SK-N-SH treated with all-trans-retinoic acid at 6 μM for 48 hours (cell line): ENCODE measurements at regions not wholly inside any gene's neighbourhood (a gene's known extent, or its start where the extent isn't known, plus 50 kb on each side); places are given as distances from the start of the nearest gene placed in this dataset.

Experiments used
- ARNTL ChIP-seq: fragments of 450-650 bp; formaldehyde crosslinking; IDR thresholded peaks from 2 replicates; pipeline ENCODE4 v1.5.0; 2020; ENCODE audit warnings: low read depth, mild to moderate bottlenecking, moderate library complexity, borderline replicate concordance
- BACH2 ChIP-seq: fragments of 250-450 bp; sonication (Bioruptor Pico); IDR thresholded peaks from 2 replicates; pipeline ENCODE4 v1.9.0; 2021; ENCODE audit warnings: mild to moderate bottlenecking, borderline replicate concordance
- CREB5 ChIP-seq: fragments of 250-450 bp; sonication (Bioruptor Pico); IDR thresholded peaks from 2 replicates; pipeline ENCODE4 v1.5.1; 2020; ENCODE audit warnings: low read depth, mild to moderate bottlenecking, moderate library complexity
- CSRNP3 ChIP-seq: fragments of 250-450 bp; sonication (Bioruptor Pico); IDR thresholded peaks from 2 replicates; pipeline ENCODE4 v1.5.1; 2021; ENCODE audit warnings: mild to moderate bottlenecking, moderate library complexity
- GLIS3 ChIP-seq: fragments of 250-450 bp; sonication (Bioruptor Pico); IDR thresholded peaks from 2 replicates; pipeline ENCODE4 v1.5.0; 2020; ENCODE audit warnings: mild to moderate bottlenecking, moderate library complexity
- OSR1 ChIP-seq: fragments of 250-450 bp; sonication (Bioruptor Pico); IDR thresholded peaks from 2 replicates; pipeline ENCODE4 v1.8.0; 2022; ENCODE audit warnings: moderate library complexity, mild to moderate bottlenecking, inconsistent platforms
- TOX ChIP-seq: fragments of 250-450 bp; sonication (Bioruptor Pico); IDR thresholded peaks from 2 replicates; pipeline ENCODE4 v1.8.0; 2021; ENCODE audit warnings: mild to moderate bottlenecking, moderate library complexity, borderline replicate concordance
- TSHZ2 ChIP-seq: fragments of 250-450 bp; sonication (Bioruptor Pico); IDR thresholded peaks from 2 replicates; pipeline ENCODE4 v1.5.0; 2020; ENCODE audit warnings: mild to moderate bottlenecking, moderate library complexity
- ZFP3 ChIP-seq: fragments of 250-450 bp; sonication (Bioruptor Pico); IDR thresholded peaks from 2 replicates; pipeline ENCODE4 v1.5.0; 2020; ENCODE audit warnings: mild to moderate bottlenecking, moderate library complexity
- ZFP30 ChIP-seq: fragments of 450-650 bp; formaldehyde crosslinking; IDR thresholded peaks from 2 replicates; pipeline ENCODE4 v1.5.0; 2022; ENCODE audit warnings: mild to moderate bottlenecking, moderate library complexity
- ZNF70 ChIP-seq: fragments of 450-650 bp; formaldehyde crosslinking; IDR thresholded peaks from 2 replicates; pipeline ENCODE4 v1.5.0; 2020; ENCODE audit warnings: mild to moderate bottlenecking, moderate library complexity
- ZNF8 ChIP-seq: fragments of 450-650 bp; formaldehyde crosslinking; IDR thresholded peaks from 2 replicates; pipeline ENCODE4 v1.5.0; 2020; ENCODE audit warnings: mild to moderate bottlenecking, moderate library complexity
- TF ChIP-seq, protein P1 (sequence below): fragments of 250-450 bp; sonication (Bioruptor Pico); IDR thresholded peaks from 2 replicates; pipeline ENCODE4 v1.8.0; 2020; ENCODE audit warnings: mild to moderate bottlenecking, moderate library complexity, borderline replicate concordance

DNA sequence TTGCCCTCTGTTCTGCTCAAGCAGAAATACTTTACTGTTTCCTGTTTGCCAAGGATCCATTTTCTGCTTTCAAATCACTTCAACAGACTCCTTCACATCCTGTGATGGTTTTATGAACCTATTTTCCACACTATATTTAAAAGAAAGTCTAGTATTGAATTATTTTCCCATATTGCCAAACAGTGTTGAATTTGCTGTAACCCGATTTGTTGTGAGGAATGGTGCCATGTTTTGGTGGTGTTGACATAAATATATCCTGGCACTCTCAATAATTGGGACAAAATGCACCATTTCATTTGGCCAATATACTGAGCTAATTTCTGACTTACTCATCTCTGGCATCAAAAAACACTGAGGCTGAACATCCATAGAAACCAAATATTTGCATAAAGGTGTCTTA is 615.4 kb upstream of the SEMA3D start:
- TF ChIP-seq, protein P1, sequence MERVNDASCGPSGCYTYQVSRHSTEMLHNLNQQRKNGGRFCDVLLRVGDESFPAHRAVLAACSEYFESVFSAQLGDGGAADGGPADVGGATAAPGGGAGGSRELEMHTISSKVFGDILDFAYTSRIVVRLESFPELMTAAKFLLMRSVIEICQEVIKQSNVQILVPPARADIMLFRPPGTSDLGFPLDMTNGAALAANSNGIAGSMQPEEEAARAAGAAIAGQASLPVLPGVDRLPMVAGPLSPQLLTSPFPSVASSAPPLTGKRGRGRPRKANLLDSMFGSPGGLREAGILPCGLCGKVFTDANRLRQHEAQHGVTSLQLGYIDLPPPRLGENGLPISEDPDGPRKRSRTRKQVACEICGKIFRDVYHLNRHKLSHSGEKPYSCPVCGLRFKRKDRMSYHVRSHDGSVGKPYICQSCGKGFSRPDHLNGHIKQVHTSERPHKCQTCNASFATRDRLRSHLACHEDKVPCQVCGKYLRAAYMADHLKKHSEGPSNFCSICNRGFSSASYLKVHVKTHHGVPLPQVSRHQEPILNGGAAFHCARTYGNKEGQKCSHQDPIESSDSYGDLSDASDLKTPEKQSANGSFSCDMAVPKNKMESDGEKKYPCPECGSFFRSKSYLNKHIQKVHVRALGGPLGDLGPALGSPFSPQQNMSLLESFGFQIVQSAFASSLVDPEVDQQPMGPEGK, result no peak
- no peak for TF ChIP-seq OSR1
- no peak for TF ChIP-seq ARNTL
- TF ChIP-seq TSHZ2 (CRISPR knock-in tag), result no peak
- no peak for TF ChIP-seq ZNF8 (CRISPR knock-in tag)
- no peak for TF ChIP-seq ZFP30 (CRISPR knock-in tag)
- no peak for TF ChIP-seq TOX (CRISPR knock-in tag)
- TF ChIP-seq BACH2, result no peak
- no peak for TF ChIP-seq CREB5 (CRISPR knock-in tag)
- TF ChIP-seq GLIS3 (CRISPR knock-in tag), result no peak
- no peak for TF ChIP-seq ZNF70 (CRISPR knock-in tag)
- TF ChIP-seq CSRNP3, result no peak
- TF ChIP-seq ZFP3, result no peak
